HCT116 (cell line): ENCODE measurements at regions not wholly inside any gene's neighbourhood (a gene's known extent, or its start where the extent isn't known, plus 50 kb on each side); places are given as distances from the start of the nearest gene placed in this dataset.

ENCODE experiments used
- JUND ChIP-seq: IDR thresholded peaks from 2 replicates; pipeline ENCODE4 v1.6.1; 2012
- POLR2A ChIP-seq: IDR thresholded peaks from 2 replicates; pipeline ENCODE4 v1.7.0; 2011; ENCODE audit warnings: borderline replicate concordance; ENCODE audit not compliant: insufficient read depth, insufficient read length; ENCODE audit errors: extremely low read depth
- POLR2AphosphoS5 ChIP-seq: IDR thresholded peaks from 2 replicates; pipeline ENCODE4 v1.6.1; 2011; ENCODE audit warnings: mild to moderate bottlenecking, low read depth, low read length, moderate library complexity
- SIN3A ChIP-seq: IDR thresholded peaks from 2 replicates; pipeline ENCODE4 v1.6.1; 2012; ENCODE audit warnings: low read depth
- ZNF274 ChIP-seq: fragments of 200-500 bp; sonication (Bioruptor generic); IDR thresholded peaks from 2 replicates; pipeline ENCODE4 v1.6.1; 2014; ENCODE audit warnings: mild to moderate bottlenecking, low read depth, low read length, inconsistent platforms
- TF ChIP-seq, protein P1 (sequence below), 3 experiments: fragments of 200-600 bp in 1 of 3; sonication (generic) in 1 of 3; IDR thresholded peaks in 2 of 3; conservative IDR thresholded peaks in 1 of 3; 2 replicates each; pipeline ENCODE4 v1.5.1; 2012 to 2017; ENCODE audit warnings: low read depth in 2 of 3, low read length in 2 of 3, antibody characterized with exemption in 1 of 3, borderline replicate concordance in 1 of 3, control low read depth in 1 of 3, mild to moderate bottlenecking in 1 of 3, mixed read lengths in 1 of 3, mixed run types in 1 of 3, moderate library complexity in 1 of 3; ENCODE audit not compliant: insufficient read depth in 1 of 3

DNA sequence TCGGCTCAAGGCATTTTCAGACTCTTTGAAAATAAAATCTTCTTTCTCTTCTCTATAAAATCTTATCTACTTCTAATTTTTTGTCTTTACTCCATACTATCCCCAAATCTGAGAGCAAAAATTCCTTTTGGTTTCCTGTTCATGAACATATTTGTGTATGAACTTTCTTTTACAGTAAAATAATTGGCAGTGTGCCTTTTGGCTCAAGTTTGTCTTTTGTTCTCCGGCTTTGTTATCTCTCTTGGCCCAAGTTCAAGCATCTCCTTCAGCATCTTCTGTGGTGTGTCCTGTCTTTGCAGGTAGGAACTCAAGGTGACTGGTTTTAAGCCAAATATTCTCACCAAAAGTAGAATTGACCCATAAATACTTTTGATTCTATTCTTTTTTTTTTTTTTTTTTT, 276.6 kb upstream of the FAT1 start:
- TF ChIP-seq ZNF274 (no peak), POLR2A (no peak), JUND (no peak), POLR2AphosphoS5 (no peak), SIN3A (no peak)
- TF ChIP-seq, protein P1, sequence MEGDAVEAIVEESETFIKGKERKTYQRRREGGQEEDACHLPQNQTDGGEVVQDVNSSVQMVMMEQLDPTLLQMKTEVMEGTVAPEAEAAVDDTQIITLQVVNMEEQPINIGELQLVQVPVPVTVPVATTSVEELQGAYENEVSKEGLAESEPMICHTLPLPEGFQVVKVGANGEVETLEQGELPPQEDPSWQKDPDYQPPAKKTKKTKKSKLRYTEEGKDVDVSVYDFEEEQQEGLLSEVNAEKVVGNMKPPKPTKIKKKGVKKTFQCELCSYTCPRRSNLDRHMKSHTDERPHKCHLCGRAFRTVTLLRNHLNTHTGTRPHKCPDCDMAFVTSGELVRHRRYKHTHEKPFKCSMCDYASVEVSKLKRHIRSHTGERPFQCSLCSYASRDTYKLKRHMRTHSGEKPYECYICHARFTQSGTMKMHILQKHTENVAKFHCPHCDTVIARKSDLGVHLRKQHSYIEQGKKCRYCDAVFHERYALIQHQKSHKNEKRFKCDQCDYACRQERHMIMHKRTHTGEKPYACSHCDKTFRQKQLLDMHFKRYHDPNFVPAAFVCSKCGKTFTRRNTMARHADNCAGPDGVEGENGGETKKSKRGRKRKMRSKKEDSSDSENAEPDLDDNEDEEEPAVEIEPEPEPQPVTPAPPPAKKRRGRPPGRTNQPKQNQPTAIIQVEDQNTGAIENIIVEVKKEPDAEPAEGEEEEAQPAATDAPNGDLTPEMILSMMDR (IDR thresholded peaks at IDR 0.05 in 2 of 3, conservative IDR thresholded peaks at IDR 0.05 in 1 of 3; ENCODE audit: borderline replicate concordance in 1 of 3, insufficient read depth in 1 of 3, low read depth in 2 of 3, low read length in 2 of 3) = no peak
